ENCODE measurements at regions not wholly inside any gene's neighbourhood (a gene's known extent, or its start where the extent isn't known, plus 50 kb on each side); places are given as distances from the start of the nearest gene placed in this dataset.

GRCh38 chr2:183284606-183285005 lies 160.4 kb downstream of the NUP35 start:
- DNase-seq = no peak

- DNase-seq = no peak
Measured at GRCh38 chr2:183291436-183291835, 167.2 kb downstream of the NUP35 start.

- no peak for DNase-seq
Measured at GRCh38 chr2:183292028-183292427, 167.8 kb downstream of the NUP35 start.

GRCh38 chr2:183339311-183339710 lies 215.1 kb downstream of the NUP35 start:
- no peak for DNase-seq

GRCh38 chr2:183341057-183341456 lies 216.8 kb downstream of the NUP35 start:
- no peak for DNase-seq

GRCh38 chr2:183347969-183348368 lies 223.7 kb downstream of the NUP35 start:
- DNase-seq = no peak

- no peak for DNase-seq
Measured at GRCh38 chr2:183348492-183348891, 224.2 kb downstream of the NUP35 start.

GRCh38 chr2:183349091-183349490 lies 224.8 kb downstream of the NUP35 start:
- DNase-seq = no peak

GRCh38 chr2:183359867-183360266 lies 235.6 kb downstream of the NUP35 start:
- DNase-seq = no peak

GRCh38 chr2:183371545-183371944 lies 247.3 kb downstream of the NUP35 start:
- DNase-seq = no peak

GRCh38 chr2:183375821-183376220 lies 251.6 kb downstream of the NUP35 start:
- no peak for DNase-seq

GRCh38 chr2:183383854-183384253 lies 259.6 kb downstream of the NUP35 start:
- no peak for DNase-seq

GRCh38 chr2:183389546-183390080 lies 265.4 kb downstream of the NUP35 start:
- no peak for DNase-seq

- no peak for DNase-seq
Measured at GRCh38 chr2:183390109-183390508, 265.9 kb downstream of the NUP35 start.

GRCh38 chr2:183404392-183404791 lies 280.1 kb downstream of the NUP35 start:
- DNase-seq = no peak

- DNase-seq = no peak
Measured at GRCh38 chr2:183408562-183408961, 284.3 kb downstream of the NUP35 start.

GRCh38 chr2:183409662-183410061 lies 285.4 kb downstream of the NUP35 start:
- DNase-seq = no peak

- DNase-seq = no peak
Measured at GRCh38 chr2:183416753-183417152, 292.5 kb downstream of the NUP35 start.

- DNase-seq = no peak
Measured at GRCh38 chr2:183426825-183427224, 302.6 kb downstream of the NUP35 start.

- no peak for DNase-seq
Measured at GRCh38 chr2:183427558-183427957, 303.3 kb downstream of the NUP35 start.

GRCh38 chr2:183428881-183429280 lies 304.6 kb downstream of the NUP35 start:
- DNase-seq = no peak

- no peak for DNase-seq
Measured at GRCh38 chr2:183438541-183438940, 314.3 kb downstream of the NUP35 start.

- no peak for DNase-seq
Measured at GRCh38 chr2:183455056-183455455, 330.8 kb downstream of the NUP35 start.

- no peak for DNase-seq
Measured at GRCh38 chr2:183456177-183456576, 331.9 kb downstream of the NUP35 start.

- no peak for DNase-seq
Measured at GRCh38 chr2:183458460-183458859, 334.2 kb downstream of the NUP35 start.
